Thymus (tissue), 11 donors: ENCODE measurements at regions not wholly inside any gene's neighbourhood (a gene's known extent, or its start where the extent isn't known, plus 50 kb on each side); places are given as distances from the start of the nearest gene placed in this dataset.

ENCODE experiments used
- DNase-seq, 9 donors: peaks; one replicate each; pipeline ENCODE4 v3.0.0-alpha.2; 2013; ENCODE audit warnings: low spot score in 9 of 9, low read depth in 6 of 9, missing footprints in 1 of 9
- H3K27ac ChIP-seq, 2 donors: one replicate each; pipeline ENCODE4 v1.5.1; 2013; ENCODE audit warnings: control low read depth in 1 of 2, low read depth in 1 of 2, low read length in 1 of 2, mild to moderate bottlenecking in 1 of 2, moderate library complexity in 1 of 2
- H3K27me3 ChIP-seq, 2 donors: one replicate each; pipeline ENCODE4 v1.5.1; 2013; ENCODE audit warnings: low read length in 1 of 2; ENCODE audit not compliant: control insufficient read depth in 2 of 2, insufficient read depth in 1 of 2
- H3K36me3 ChIP-seq, 2 donors: one replicate each; pipeline ENCODE4 v1.5.1; 2013; ENCODE audit warnings: low read length in 1 of 2, mild to moderate bottlenecking in 1 of 2, moderate library complexity in 1 of 2; ENCODE audit not compliant: control insufficient read depth in 2 of 2, insufficient read depth in 2 of 2
- H3K4me1 ChIP-seq, 2 donors: one replicate each; pipeline ENCODE4 v1.5.1; 2013; ENCODE audit warnings: low read length in 2 of 2; ENCODE audit not compliant: control insufficient read depth in 2 of 2, insufficient read depth in 2 of 2
- H3K4me3 ChIP-seq, 2 donors: one replicate each; pipeline ENCODE4 v1.5.1; 2013; ENCODE audit warnings: low read length in 2 of 2, control low read depth in 1 of 2, mild to moderate bottlenecking in 1 of 2
- H3K9me3 ChIP-seq, 2 donors: one replicate each; pipeline ENCODE4 v1.5.1; 2013; ENCODE audit warnings: low read length in 1 of 2, mild to moderate bottlenecking in 1 of 2; ENCODE audit not compliant: control insufficient read depth in 2 of 2, insufficient read depth in 1 of 2
- WGBS: extraction: QIAGEN DNeasy Blood & Tissue Kit; methylation state at CpG from one replicate; pipeline ENCODE4 v1.1.7; 2013; 5-methylcytosine and 5-hydroxymethylcytosine counted together
- donor health status: healthy.

DNA sequence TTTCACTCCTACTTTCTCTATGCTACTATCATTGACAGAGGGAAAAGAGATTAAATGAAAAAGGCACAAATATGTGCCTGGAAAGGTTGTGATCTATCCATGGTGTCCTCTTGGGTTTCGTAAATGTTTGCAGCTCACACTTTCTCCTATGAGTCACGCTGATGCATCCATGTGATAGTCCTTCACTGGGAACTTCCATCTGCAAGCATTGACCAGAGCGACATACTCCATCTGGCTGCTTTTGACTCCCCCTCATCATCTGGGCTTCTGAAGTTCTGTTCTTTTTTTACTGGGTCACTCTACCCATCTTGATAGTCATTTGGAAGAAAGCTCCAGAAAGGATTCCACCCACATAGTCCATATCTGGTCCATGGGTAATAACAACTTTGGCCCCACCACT, 84.7 kb upstream of the NDST3 start:
- no peak for DNase-seq
- Histone ChIP-seq H3K27ac (no peak overlapping the region), H3K27me3 (no peaks in the 10 kb centered on the region), H3K36me3 (no peaks in the 10 kb centered on the region), H3K4me1 (no peaks in the 10 kb centered on the region), H3K4me3 (no peak overlapping the region), H3K9me3 (no peaks in the 10 kb centered on the region)
- 79% methylated on average over 3 of the region's 3 CpGs for WGBS

- Histone ChIP-seq H3K9me3 (no peaks in the 10 kb centered on the region), H3K4me3 (no peak overlapping the region), H3K27ac (no peak overlapping the region), H3K36me3 (no peaks in the 10 kb centered on the region), H3K4me1 (no peaks in the 10 kb centered on the region), H3K27me3 (no peaks in the 10 kb centered on the region)
- DNase-seq, result no peak
Measured at GRCh38 chr4:117957571-117957970, 76.7 kb upstream of the NDST3 start.

DNA sequence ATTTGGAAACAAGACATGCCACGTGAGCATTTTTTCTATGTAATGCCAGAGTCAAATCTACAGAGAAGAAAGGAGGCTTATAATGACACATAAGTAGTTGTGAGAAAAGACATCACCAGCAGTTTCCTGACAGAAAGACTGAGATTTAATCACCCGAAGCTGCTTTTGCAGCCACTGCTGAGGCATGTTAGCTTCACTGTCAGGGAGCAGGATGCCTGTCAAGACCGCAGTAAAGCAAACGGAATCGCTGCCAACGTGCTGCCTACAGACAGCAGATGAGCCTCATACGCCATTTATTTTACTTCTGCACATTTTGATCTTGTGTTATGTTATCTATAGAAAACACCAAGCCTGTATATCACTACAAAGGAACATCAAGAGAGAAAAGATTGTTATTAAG, 68.7 kb upstream of the NDST3 start:
- WGBS, result 82% methylated on average over 7 of the region's 7 CpGs
- Histone ChIP-seq H3K4me3 (no peak overlapping the region), H3K36me3 (no peaks in the 10 kb centered on the region)

GRCh38 chr4:117968606-117969005, 65.7 kb upstream of the NDST3 start:
- WGBS, result 96% methylated on average over 2 of the region's 2 CpGs
- H3K27me3 ChIP-seq, result no peaks in the 10 kb centered on the region
- H3K4me3 ChIP-seq, result no peak overlapping the region
- no peak overlapping the region for H3K27ac ChIP-seq
- H3K36me3 ChIP-seq, result no peaks in the 10 kb centered on the region
- H3K9me3 ChIP-seq, result no peaks in the 10 kb centered on the region
- DNase-seq, result no peak
- no peaks in the 10 kb centered on the region for H3K4me1 ChIP-seq

More for the DNA sequence above, 68.7 kb upstream of the NDST3 start:
- Histone ChIP-seq H3K27ac (no peak overlapping the region), H3K4me1 (no peaks in the 10 kb centered on the region), H3K27me3 (no peaks in the 10 kb centered on the region), H3K9me3 (no peaks in the 10 kb centered on the region)
- DNase-seq, result peak in 4 of 9 donors; percentile 25 to 57 (median 31)

DNA sequence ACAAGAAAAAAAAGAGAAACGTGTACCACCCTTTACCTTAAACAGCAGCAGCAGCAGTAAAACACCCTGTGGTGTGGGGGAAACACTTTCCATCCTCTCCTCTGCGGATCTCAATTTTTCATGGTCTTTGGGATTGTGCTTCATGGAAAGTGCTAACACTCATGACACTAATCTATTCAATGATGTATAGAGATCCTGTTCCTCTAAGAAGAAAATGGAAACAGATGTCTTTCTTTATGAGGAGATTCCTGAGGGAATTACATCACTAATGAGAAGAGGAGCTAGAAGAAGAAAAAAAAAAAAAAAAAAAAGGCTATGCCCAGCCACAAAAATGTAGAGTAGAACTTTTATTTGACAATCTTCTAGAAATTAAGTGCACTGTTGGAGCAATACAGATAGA, 62.9 kb upstream of the NDST3 start:
- H3K4me1 ChIP-seq, result no peaks in the 10 kb centered on the region
- WGBS, result 93% methylated on average over 2 of the region's 2 CpGs
- no peaks in the 10 kb centered on the region for H3K27me3 ChIP-seq

DNA sequence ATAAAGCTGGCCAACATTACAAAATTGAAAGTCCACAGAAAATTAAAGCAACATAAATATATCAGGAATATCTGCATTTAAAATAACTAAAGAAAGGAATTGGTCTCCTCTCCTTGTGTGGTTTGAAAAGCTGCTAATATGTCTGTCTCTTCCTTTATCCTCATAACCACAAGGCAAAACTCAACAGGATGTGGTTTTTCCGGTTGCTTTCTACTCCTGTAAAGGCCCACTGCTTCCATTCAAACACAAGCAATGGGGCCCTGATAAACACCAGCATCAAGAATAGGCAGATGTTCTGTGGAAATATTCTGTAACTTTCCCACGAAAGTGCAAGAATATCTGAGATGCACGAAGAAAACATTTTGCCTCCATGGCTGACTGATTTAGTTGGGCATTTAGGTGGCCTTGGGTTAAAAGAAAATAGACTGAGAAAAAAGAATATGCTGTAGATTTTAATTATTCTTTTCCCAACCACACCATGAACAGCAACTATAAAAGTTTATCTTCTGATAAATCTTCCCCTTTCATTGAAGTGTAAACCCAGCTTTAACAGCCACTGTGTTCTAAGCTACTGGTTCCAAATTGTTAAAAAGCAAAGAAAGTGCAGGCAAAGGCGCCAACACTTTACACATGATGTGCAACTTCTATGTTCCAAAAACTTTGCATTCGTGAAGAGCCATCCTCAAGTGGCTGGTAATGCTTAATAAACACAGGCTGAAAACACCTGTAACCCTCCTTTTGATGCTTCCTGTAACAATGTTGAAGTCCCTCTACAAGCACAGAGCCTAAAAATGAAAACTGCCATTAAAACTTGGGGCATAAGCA, 50.5 kb upstream of the NDST3 start:
- H3K27me3 ChIP-seq, result no peaks in the 10 kb centered on the region
- H3K9me3 ChIP-seq, result no peaks in the 10 kb centered on the region
- H3K4me3 ChIP-seq, result no peak overlapping the region
- 9% methylated on average over 5 of the region's 5 CpGs for WGBS
- H3K27ac ChIP-seq, result peak overlapping the region in 1 of 2 donors; percentile 51
- no peaks in the 10 kb centered on the region for H3K36me3 ChIP-seq
- H3K4me1 ChIP-seq, result peaks cover 6 to 26% of the 10 kb centered on the region in 2 donors
- DNase-seq, result peak in 8 of 9 donors; percentile 26 to 84 (median 52)

More for the DNA sequence above, 62.9 kb upstream of the NDST3 start:
- no peak for DNase-seq
- Histone ChIP-seq H3K27ac (no peak overlapping the region), H3K9me3 (no peaks in the 10 kb centered on the region), H3K4me3 (no peak overlapping the region), H3K36me3 (no peaks in the 10 kb centered on the region)

- Histone ChIP-seq H3K4me3 (no peak overlapping the region), H3K9me3 (no peaks in the 10 kb centered on the region)
- WGBS, result 85% methylated on average over 2 of the region's 2 CpGs
Measured at GRCh38 chr4:117984366-117984680, 50.0 kb upstream of the NDST3 start.

More at GRCh38 chr4:117984366-117984680, 50.0 kb upstream of the NDST3 start:
- H3K36me3 ChIP-seq, result no peaks in the 10 kb centered on the region
- peaks cover 6 to 26% of the 10 kb centered on the region in 2 donors for H3K4me1 ChIP-seq
- DNase-seq, result no peak
- peak overlapping the region in 1 of 2 donors; percentile 51 for H3K27ac ChIP-seq
- no peaks in the 10 kb centered on the region for H3K27me3 ChIP-seq
